COLO668 (cell line): ENCODE measurements at regions not wholly inside any gene's neighbourhood (a gene's known extent, or its start where the extent isn't known, plus 50 kb on each side); places are given as distances from the start of the nearest gene placed in this dataset.

ENCODE experiments used
- DNase-seq: peaks from one replicate; lab custom pipeline; 2025; ENCODE audit not compliant: unreplicated experiment; lab: John Stamatoyannopoulos, UW

DNA sequence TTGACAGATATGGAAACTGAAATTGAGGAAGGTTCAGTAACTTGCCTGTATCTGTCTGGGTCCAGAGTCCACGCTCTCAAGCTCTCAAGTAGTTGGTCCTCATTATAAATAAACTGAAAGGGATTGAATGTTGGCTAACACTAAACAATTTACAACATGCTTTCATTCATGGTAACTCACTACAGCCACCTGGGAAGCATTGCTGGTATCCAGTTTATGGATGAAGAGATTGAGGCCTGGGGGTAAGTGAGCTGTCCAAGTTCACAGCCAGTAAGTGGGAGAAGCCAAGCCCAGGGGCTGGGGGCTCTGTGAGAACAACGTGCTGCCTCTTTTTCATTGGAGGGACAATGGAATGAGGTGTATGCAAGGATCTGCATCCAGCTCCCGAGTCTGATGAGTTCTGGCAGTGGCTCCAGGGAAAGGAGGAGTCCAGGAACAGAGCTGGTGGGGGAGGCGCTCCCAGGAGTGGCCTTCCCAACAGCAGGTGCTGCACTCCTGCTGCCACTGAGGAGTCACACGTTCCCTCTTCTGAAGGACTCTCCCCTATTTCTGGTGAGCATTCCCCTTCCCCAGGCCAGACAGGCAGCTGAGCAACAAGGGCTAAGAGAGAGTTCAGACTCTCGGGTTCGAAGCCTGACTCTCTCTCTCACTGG lies 175.8 kb downstream of the CSNK2A3 start:
- no peak for DNase-seq

DNA sequence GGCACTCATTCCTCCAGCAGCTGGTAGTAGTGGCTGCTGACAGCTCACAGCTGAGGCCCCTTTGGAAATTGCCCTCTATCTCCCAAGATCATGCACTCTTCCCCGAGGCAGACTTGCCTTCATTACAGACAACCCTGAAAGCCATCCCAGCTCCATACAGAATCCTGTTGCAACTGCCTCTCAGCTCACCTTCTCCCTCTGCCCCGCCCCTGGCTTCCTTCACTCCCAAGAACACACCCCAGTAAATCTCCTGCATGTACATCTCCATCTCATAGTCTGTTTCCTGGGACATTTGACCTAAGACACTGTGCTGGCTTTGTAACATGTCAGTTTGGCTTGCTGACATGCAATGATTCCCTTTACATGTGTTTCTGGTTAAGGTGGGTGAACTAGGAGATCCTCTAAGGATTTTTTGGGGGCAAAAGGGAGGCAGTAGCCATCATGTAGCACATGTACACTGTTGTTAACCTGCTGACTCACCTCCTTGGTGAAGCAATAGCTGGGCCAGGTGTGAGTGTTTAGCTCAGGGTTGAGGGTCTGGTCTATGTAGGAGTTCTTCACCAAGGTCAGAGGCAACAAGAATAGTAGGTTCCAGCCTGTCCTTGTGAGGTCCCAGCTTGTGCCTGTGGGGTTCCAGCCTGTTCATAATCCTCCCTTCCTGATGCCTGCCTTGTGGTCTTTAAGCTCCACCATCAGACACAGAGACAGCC lies 179.6 kb downstream of the CSNK2A3 start:
- no peak for DNase-seq

DNA sequence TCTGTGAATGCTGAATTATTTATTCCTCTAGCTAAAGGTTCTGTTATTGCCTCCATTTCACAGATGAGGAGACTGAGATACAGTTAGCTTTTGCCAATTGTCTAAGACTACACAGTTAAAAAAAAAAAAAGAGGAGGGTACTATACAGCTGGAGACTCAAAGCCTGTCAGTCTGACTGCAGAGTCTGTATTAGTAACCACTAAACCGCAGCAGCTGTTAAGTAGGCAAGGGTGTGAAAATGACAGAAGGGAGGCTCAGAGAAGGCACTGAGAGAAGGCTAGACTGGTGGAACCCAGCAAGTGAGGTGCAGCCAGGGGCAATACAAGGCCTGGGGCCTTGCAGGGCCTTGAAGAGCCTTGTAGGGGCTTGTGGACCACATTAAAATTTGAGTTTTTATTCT lies 181.2 kb downstream of the CSNK2A3 start:
- DNase-seq, result no peak

- DNase-seq, result no peak
Measured at GRCh38 chr11:11171285-11171684, 181.8 kb downstream of the CSNK2A3 start.

DNA sequence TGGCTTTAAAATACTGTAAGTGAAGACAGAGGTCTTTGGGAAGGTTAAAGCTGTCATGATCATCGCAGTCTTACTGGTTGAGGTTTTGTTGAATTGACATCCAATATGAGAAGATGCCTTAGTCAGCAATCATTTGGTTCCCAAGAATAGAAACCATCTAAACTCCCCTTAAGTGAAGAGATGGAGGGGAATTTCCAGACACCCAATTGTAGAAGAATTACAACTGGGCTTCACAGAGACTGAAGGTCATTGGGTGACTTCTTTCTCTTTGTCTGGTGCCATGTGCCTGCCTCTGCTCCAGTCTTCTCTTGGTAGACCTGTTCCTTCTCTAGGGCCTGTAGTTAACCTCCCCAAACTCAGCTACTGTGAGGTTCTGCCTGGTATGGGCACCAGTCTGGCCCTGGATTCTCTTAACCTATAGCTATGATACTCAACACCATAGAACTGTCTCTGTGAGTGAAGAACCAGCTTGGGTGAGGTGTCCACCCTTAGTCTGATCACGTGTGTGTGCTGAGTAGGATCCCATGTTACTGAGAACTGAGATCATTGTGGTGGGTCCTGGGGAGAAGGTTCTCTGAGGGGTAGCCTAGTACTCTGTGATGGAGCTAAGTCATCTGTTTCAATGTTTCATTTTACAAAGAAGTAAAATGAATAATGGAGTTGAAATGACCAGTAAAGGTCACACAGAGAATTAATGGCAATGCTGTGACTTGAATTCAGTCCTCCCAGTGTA lies 182.5 kb downstream of the CSNK2A3 start:
- no peak for DNase-seq

DNA sequence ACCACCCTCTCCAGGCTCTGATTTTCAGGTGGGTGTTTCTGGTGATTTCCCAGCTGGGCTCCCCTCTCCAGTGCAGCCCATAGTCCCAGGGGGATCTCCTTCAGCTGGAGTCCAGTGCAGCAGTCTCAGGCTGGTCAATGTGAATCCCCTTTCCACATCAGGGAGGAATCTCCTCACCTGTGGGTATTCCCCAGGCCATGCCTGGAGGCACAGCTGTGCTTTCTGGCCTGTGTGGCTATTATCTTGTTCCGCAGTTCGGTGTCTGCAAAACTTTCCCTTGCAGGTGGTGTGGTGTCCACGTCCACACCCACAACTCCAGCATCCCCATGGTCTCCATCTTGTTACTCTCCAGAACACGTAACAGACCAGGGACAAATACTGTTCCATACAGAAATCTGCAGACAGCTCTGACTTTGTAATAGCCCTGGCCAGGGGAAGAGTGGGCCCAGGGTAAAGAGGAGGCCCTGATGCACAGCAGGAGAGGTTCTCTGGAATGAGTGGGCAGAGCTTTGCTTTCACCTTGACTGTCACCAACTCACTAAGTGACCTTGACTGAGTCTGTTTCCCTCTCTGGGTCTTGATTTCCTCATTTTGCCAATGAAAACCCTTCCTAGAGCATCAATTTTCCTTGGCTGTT lies 183.2 kb downstream of the CSNK2A3 start:
- no peak for DNase-seq

GRCh38 chr11:11167806-11168205 lies 185.2 kb downstream of the CSNK2A3 start:
- no peak for DNase-seq

- no peak for DNase-seq
Measured at GRCh38 chr11:11164334-11164690, 188.7 kb downstream of the CSNK2A3 start.

DNA sequence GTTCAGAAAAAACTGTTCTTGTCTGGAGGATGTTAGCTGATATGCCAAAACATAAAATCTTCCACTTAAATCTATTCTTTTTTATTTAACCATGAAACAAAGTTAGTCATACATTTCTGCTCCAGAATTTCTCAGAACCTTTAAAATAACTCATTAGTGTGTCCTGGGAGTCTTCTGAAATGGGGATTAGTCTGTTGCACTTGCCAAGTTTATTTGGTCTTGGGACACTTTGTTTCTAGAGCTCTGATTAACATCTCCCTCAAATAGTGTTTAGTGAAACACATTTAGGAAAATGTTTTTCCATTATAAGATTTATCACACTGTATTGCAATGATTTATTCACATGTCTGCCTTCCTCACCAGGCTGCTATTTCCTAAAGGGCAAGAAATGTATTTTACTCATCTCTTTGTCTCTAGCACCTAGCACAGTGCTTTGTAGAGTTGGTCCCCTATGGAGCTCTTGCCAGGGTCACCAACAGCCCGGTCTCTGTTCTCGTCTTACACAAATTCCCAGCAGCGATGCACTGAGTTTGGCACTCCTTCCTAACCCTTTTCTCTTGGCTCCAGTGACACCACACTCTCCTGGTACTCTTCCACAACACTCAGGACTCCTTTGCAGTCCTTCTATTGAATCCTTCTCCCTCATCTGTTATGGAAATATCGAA lies 189.2 kb downstream of the CSNK2A3 start:
- no peak for DNase-seq

- no peak for DNase-seq
Measured at GRCh38 chr11:11163236-11163635, 189.8 kb downstream of the CSNK2A3 start.

DNA sequence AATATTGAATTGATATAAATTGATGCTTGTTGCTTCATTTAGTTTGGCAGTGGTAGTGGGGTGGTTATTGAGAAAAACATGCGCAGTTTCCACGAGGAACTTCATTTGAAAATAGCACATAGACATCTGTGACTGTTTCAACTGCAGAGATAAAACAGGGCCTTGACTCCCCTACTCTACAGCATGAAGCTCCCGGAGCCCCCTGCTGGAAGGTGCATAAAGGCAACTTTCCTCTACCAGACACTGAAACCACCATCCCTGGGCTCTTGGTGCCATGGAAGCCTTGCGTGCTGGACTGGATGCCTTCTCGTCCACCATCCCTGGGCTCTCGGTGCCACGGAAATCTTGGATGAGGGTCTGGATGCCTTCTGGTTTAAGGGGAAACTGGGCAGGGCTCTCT lies 195.9 kb downstream of the CSNK2A3 start:
- peak; percentile 36 for DNase-seq

GRCh38 chr11:11155962-11156815 lies 196.9 kb downstream of the CSNK2A3 start:
- DNase-seq, result peak; percentile 8

DNA sequence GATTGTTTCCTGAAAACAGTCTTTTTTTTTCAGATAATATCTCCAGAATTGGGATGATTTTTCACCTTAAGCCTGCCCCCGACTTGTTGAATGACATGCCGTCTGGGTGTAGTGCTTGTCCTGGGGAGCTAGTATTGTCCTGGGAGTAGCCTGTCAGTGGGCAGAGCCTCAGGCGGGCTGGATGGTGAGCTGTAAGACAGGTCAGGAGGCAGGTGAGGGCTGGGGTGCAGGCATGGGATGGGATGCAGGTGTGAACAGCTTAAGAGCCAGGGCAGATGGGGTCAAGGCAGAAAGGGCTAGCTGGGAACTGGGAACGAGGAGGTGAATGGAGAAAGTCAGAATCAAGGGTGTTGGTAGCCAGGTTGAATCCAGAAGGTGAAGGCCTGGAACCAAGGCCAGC lies 200.2 kb downstream of the CSNK2A3 start:
- no peak for DNase-seq

GRCh38 chr11:11149671-11150459 lies 203.2 kb downstream of the CSNK2A3 start:
- no peak for DNase-seq

DNA sequence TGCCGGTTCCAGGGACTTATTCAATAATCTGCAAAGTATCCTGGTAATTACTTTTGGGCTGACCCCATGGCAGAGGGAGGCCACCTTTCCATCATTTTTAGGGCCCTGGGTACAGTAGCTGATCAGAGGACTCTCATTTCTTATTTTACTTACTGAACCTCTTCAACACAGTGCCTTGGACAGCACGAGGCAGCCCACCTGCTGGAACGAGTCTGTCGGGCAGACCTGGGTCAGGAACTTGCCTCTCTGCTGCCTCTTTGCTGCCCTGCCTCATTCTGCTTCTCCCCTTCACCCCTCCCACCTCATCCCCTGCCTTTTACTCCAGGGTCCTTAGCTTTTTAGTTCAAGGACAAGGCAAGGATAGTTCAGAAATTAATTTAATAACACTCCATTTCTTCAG lies 204.5 kb downstream of the CSNK2A3 start:
- DNase-seq, result no peak

DNA sequence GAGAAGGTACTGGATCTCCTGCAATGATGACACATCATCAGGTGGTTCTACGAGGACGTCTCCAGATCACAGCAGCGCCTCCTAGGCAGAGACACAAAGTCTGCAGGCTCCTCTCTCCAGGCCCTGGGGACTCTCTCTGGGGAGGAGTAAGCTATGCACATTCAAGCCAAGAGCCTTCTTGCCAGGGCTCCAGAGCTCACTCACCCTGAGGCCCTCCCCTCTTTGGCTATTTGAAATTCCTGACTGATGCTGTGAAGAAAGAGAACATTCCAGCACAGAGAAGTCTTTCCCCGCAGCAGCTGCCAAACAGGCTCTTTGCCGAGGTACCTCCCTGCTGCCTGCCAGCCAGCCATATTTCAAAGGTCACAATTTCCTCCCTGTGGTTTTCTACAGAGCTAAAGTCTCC lies 204.9 kb downstream of the CSNK2A3 start:
- no peak for DNase-seq

DNA sequence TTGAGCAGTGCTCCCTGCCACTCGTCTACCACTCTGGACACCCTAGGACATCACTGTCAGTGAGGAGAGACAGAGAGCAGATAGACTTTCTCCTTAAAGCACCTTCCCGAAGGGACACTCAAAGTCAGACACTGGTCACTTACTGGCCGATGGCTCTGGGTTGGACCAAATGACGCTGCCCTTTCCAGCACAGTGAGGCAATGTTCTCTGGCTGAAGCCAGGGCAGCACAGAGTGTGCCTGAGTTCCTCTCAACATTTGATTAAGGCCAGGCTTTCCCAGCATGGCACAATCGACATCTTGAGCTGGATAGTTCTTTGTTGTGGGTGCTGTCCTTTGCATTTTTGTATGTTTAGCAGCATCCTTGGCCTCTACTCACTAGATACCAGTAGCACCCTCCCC lies 206.2 kb downstream of the CSNK2A3 start:
- DNase-seq, result no peak

GRCh38 chr11:11143849-11144248 lies 209.2 kb downstream of the CSNK2A3 start:
- DNase-seq, result no peak

GRCh38 chr11:11142430-11142829 lies 210.6 kb downstream of the CSNK2A3 start:
- no peak for DNase-seq

- DNase-seq, result no peak
Measured at GRCh38 chr11:11141065-11141464, 212.0 kb downstream of the CSNK2A3 start.
